ENCODE measurements at regions not wholly inside any gene's neighbourhood (a gene's known extent, or its start where the extent isn't known, plus 50 kb on each side); places are given as distances from the start of the nearest gene placed in this dataset.

GRCh38 chr5:101942321-101942882 is 353.7 kb downstream of the SLCO4C1 start:
- Histone ChIP-seq H3F3A (replicated peaks; ENCODE audit: low read depth) (no peaks in the 10 kb centered on the region), H3K79me2 (replicated peaks; ENCODE audit: insufficient read depth) (no peaks in the 10 kb centered on the region), H3K36me3 (ENCODE audit: insufficient read depth) (no peaks in the 10 kb centered on the region), H2AFZ (no peak overlapping the region), H4K20me1 (replicated peaks; ENCODE audit: insufficient read depth) (no peaks in the 10 kb centered on the region), H3K4me3 (peak overlapping the region; percentile 27; the same call in 1 of the 2 replicates), H3K27me3 (ENCODE audit: insufficient read depth) (no peaks in the 10 kb centered on the region), H3K27ac (ENCODE audit: low read depth) (no peak overlapping the region), H3K4me2 (0 out of 2 replicates have a peak overlapping the region, but pooled peaks have one; percentile 37), H3K4me1 (ENCODE audit: insufficient read depth) (no peaks in the 10 kb centered on the region), H3K9me2 (ENCODE audit: insufficient read depth) (no peaks in the 10 kb centered on the region)
- H3K4me3 Mint-ChIP-seq, result no peak overlapping the region
- H3K27me3 Mint-ChIP-seq (ENCODE audit: insufficient read depth, low read depth, poor library complexity), result no peaks in the 10 kb centered on the region
- peaks cover 9% of the 10 kb centered on the region for H3K4me1 Mint-ChIP-seq
- TF ChIP-seq ZNF331 (CRISPR knock-in tag; IDR thresholded peaks at IDR 0.05; ENCODE audit: low read depth), result no peak
- peak; percentile 68 to 84 for TF ChIP-seq CTCF (conservative IDR thresholded peaks at IDR 0.05; ENCODE audit: low read depth in 2 of 2)
- TF ChIP-seq NANOG (IDR thresholded peaks at IDR 0.05; ENCODE audit: borderline replicate concordance), result no peak
- DNase-seq (ENCODE audit: low spot score), result peak; percentile 74
- H3K9me3 Mint-ChIP-seq, result no peaks in the 10 kb centered on the region
- no peak overlapping the region for H3K27ac Mint-ChIP-seq
- no peaks in the 10 kb centered on the region for H3K36me3 Mint-ChIP-seq (ENCODE audit: low read depth)
- peak; percentile 95 for ATAC-seq

GRCh38 chr5:101937041-101937440 is 359.0 kb downstream of the SLCO4C1 start:
- no peaks in the 10 kb centered on the region for H3K4me1 Mint-ChIP-seq
- no peak for TF ChIP-seq EZH2 (IDR thresholded peaks at IDR 0.05; ENCODE audit: low read depth, unreplicated experiment)
- no peak for TF ChIP-seq STAT1 (IDR thresholded peaks at IDR 0.05; ENCODE audit: unreplicated experiment)
- TF ChIP-seq EZH2phosphoT487 (IDR thresholded peaks at IDR 0.05; ENCODE audit: unreplicated experiment), result no peak
- no peak for TF ChIP-seq POLR2AphosphoS5 (IDR thresholded peaks at IDR 0.05; ENCODE audit: low read depth)
- TF ChIP-seq CTCF (conservative IDR thresholded peaks at IDR 0.05; ENCODE audit: low read depth in 2 of 2), result no peak
- TF ChIP-seq ZNF331 (CRISPR knock-in tag; IDR thresholded peaks at IDR 0.05; ENCODE audit: low read depth), result no peak
- TF ChIP-seq REST (IDR thresholded peaks at IDR 0.05; ENCODE audit: unreplicated experiment), result no peak

More at GRCh38 chr5:101937041-101937440, 359.0 kb downstream of the SLCO4C1 start:
- ATAC-seq, result no peak
- Histone ChIP-seq H3K36me3 (ENCODE audit: insufficient read depth) (no peaks in the 10 kb centered on the region), H3K27ac (ENCODE audit: low read depth) (no peak overlapping the region), H3K27me3 (ENCODE audit: insufficient read depth) (no peaks in the 10 kb centered on the region), H2AFZ (no peak overlapping the region), H3K4me3 (no peak overlapping the region), H3K79me2 (replicated peaks; ENCODE audit: insufficient read depth) (no peaks in the 10 kb centered on the region), H3K4me2 (no peak overlapping the region), H3K4me1 (ENCODE audit: insufficient read depth) (no peaks in the 10 kb centered on the region), H3K9me2 (ENCODE audit: insufficient read depth) (no peaks in the 10 kb centered on the region), H4K20me1 (replicated peaks; ENCODE audit: insufficient read depth) (no peaks in the 10 kb centered on the region), H3F3A (replicated peaks; ENCODE audit: low read depth) (no peaks in the 10 kb centered on the region)
- H3K36me3 Mint-ChIP-seq (ENCODE audit: low read depth), result no peaks in the 10 kb centered on the region
- H3K27ac Mint-ChIP-seq, result no peak overlapping the region
- H3K9me3 Mint-ChIP-seq, result no peaks in the 10 kb centered on the region
- no peak for DNase-seq (ENCODE audit: low spot score)
- no peak overlapping the region for H3K4me3 Mint-ChIP-seq
- peaks cover 2% of the 10 kb centered on the region for H3K27me3 Mint-ChIP-seq (ENCODE audit: insufficient read depth, low read depth, poor library complexity)
